HCT116 (cell line): ENCODE measurements at regions not wholly inside any gene's neighbourhood (a gene's known extent, or its start where the extent isn't known, plus 50 kb on each side); places are given as distances from the start of the nearest gene placed in this dataset.

Experiments
- ATAC-seq: fragments of 200-7000 bp; cut with Tn5 transposase; 2 replicates; pipeline ENCODE4 v1.9.1; 2020; ENCODE audit warnings: mild to moderate bottlenecking, moderate library complexity
- BruUV-seq: library from RNA; stranded (reverse); fragments of 400-500 nt; replicated peaks from 2 replicates; lab custom pipeline; 2021; lab: Mats Ljungman, UMichigan
- CTCF ChIA-PET: fragments of 300-600 bp; sonication (Branson Sonifier 250); formaldehyde crosslinking; loops from one replicate; lab custom pipeline; 2021; ENCODE audit warnings: antibody characterized with exemption; lab: Charles Lee
- POLR2A ChIA-PET: fragments of 300-600, 350-600 bp; sonication (Branson Sonifier 250); formaldehyde crosslinking; loops from one replicate; lab custom pipeline; 2021; ENCODE audit warnings: antibody characterized with exemption; lab: Charles Lee
- RAD21 ChIA-PET, 2 experiments: fragments of 300-600 bp; sonication (Branson Sonifier 250); formaldehyde crosslinking; loops; one replicate each; lab custom pipeline; 2023; ENCODE audit warnings: low total read pairs in 2 of 2; ENCODE audit not compliant: uncharacterized antibody in 2 of 2, unreplicated experiment in 2 of 2, low non-redundant PET in 1 of 2; lab: Charles Lee
- DNase-seq: peaks from one replicate; pipeline ENCODE4 v3.0.0-alpha.2; 2010; ENCODE audit warnings: low read depth, low spot score
- H2AFZ ChIP-seq: fragments of 200-600 bp; shearing (Covaris generic), sonication (generic); 2 replicates; pipeline ENCODE4 v1.6.1; 2017; ENCODE audit warnings: low read depth, mixed run types, mixed read lengths, antibody characterized with exemption, low read length; ENCODE audit not compliant: poor library complexity, severe bottlenecking
- H3K27ac ChIP-seq: 2 replicates; pipeline ENCODE4 v1.5.1; 2012; ENCODE audit warnings: low read depth, low read length
- H3K27me3 ChIP-seq: fragments of 200-600 bp; sonication (generic); 2 replicates; pipeline ENCODE4 v1.6.1; 2016; ENCODE audit warnings: mixed run types, low read length, mixed read lengths; ENCODE audit not compliant: insufficient read depth
- H3K36me3 ChIP-seq, 2 experiments: fragments of 200-500 bp in 1 of 2; fragments of 200-600 bp in 1 of 2; sonication (Bioruptor generic) in 1 of 2; sonication (generic) in 1 of 2; 2 replicates each; pipeline versions ENCODE4 v1.5.1 to v1.6.1; 2014 to 2016; ENCODE audit warnings: low read length in 2 of 2, inconsistent platforms in 1 of 2, mixed read lengths in 1 of 2, mixed run types in 1 of 2; ENCODE audit not compliant: insufficient read depth in 2 of 2, control insufficient read depth in 1 of 2
- H3K4me1 ChIP-seq, 2 experiments: fragments of 200-600 bp in 1 of 2; sonication (generic) in 1 of 2; 2 replicates each; pipeline versions ENCODE4 v1.5.1 to v1.6.1; 2012 to 2017; ENCODE audit warnings: low read length in 2 of 2, inconsistent platforms in 1 of 2, mild to moderate bottlenecking in 1 of 2, mixed read lengths in 1 of 2, mixed run types in 1 of 2, moderate library complexity in 1 of 2; ENCODE audit not compliant: insufficient read depth in 2 of 2, control insufficient read depth in 1 of 2
- H3K4me2 ChIP-seq: fragments of 200-600 bp; sonication (generic); 2 replicates; pipeline ENCODE4 v1.6.1; 2017; ENCODE audit warnings: mixed run types, low read length, mixed read lengths
- H3K4me3 ChIP-seq, 2 experiments: fragments of 200-600 bp in 1 of 2; sonication (generic) in 1 of 2; replicated peaks in 1 of 2; 2 replicates each; pipeline ENCODE4 v1.5.1; 2011 to 2016; ENCODE audit warnings: low read length in 2 of 2, control low read depth in 1 of 2, low read depth in 1 of 2, mild to moderate bottlenecking in 1 of 2, mixed read lengths in 1 of 2, mixed run types in 1 of 2
- H3K79me2 ChIP-seq: fragments of 200-600 bp; sonication (generic); 2 replicates; pipeline ENCODE4 v1.6.1; 2017; ENCODE audit warnings: mild to moderate bottlenecking, mixed run types, low read length, moderate library complexity, mixed read lengths; ENCODE audit not compliant: insufficient read depth
- H3K9ac ChIP-seq: fragments of 200-600 bp; sonication (generic); 2 replicates; pipeline ENCODE4 v1.6.1; 2016; ENCODE audit warnings: low read length, mixed read lengths
- H3K9me2 ChIP-seq: fragments of 200-600 bp; sonication (generic), shearing (Covaris generic); 2 replicates; pipeline ENCODE4 v1.6.1; 2017; ENCODE audit warnings: mixed run types, mild to moderate bottlenecking, moderate library complexity; ENCODE audit not compliant: insufficient read depth
- H3K9me3 ChIP-seq, 2 experiments: fragments of 200-500 bp in 1 of 2; fragments of 200-600 bp in 1 of 2; sonication (Bioruptor generic) in 1 of 2; sonication (generic) in 1 of 2; 2 replicates each; pipeline ENCODE4 v1.6.1; 2014 to 2017; ENCODE audit warnings: low read length in 2 of 2, mixed read lengths in 2 of 2, inconsistent platforms in 1 of 2, low read depth in 1 of 2, mild to moderate bottlenecking in 1 of 2, mixed run types in 1 of 2, moderate library complexity in 1 of 2; ENCODE audit not compliant: control insufficient read depth in 1 of 2, insufficient read depth in 1 of 2
- H4K20me1 ChIP-seq: fragments of 200-600 bp; sonication (generic), shearing (Covaris generic); 2 replicates; pipeline ENCODE4 v1.6.1; 2017; ENCODE audit warnings: mixed run types, mild to moderate bottlenecking, moderate library complexity; ENCODE audit not compliant: insufficient read depth
- CBX3 ChIP-seq: IDR thresholded peaks from 2 replicates; pipeline ENCODE4 v1.6.1; 2012; ENCODE audit warnings: low read depth
- EGR1 ChIP-seq: IDR thresholded peaks from 2 replicates; pipeline ENCODE4 v1.6.1; 2012; ENCODE audit warnings: low read depth
- ELF1 ChIP-seq: IDR thresholded peaks from 2 replicates; pipeline ENCODE4 v1.6.1; 2012; ENCODE audit warnings: low read depth, borderline replicate concordance
- EZH2 ChIP-seq: fragments of 200-600 bp; sonication (generic); IDR thresholded peaks from 2 replicates; pipeline ENCODE4 v1.6.1; 2017; ENCODE audit warnings: antibody characterized with exemption, mixed run types
- RAD21 ChIP-seq: IDR thresholded peaks from 2 replicates; pipeline ENCODE4 v1.6.1; 2012; ENCODE audit warnings: low read depth, mild to moderate bottlenecking
- SIN3A ChIP-seq: IDR thresholded peaks from 2 replicates; pipeline ENCODE4 v1.6.1; 2012; ENCODE audit warnings: low read depth
- SP1 ChIP-seq: IDR thresholded peaks from 2 replicates; pipeline ENCODE4 v1.6.1; 2012; ENCODE audit warnings: low read depth
- TCF7L2 ChIP-seq: IDR thresholded peaks from 2 replicates; pipeline ENCODE4 v1.7.0; 2011; ENCODE audit warnings: borderline replicate concordance, inconsistent platforms; ENCODE audit not compliant: insufficient read depth, insufficient read length; ENCODE audit errors: extremely low read depth
- YY1 ChIP-seq: IDR thresholded peaks from 2 replicates; pipeline ENCODE4 v1.6.1; 2011; ENCODE audit warnings: low read length, low read depth, moderate library complexity, mild to moderate bottlenecking; ENCODE audit not compliant: insufficient replicate concordance; ENCODE audit errors: extremely low read depth
- ZFX ChIP-seq: fragments of 450-650 bp; IDR thresholded peaks from 2 replicates; pipeline ENCODE4 v1.6.1; 2017
- ZNF274 ChIP-seq: fragments of 200-500 bp; sonication (Bioruptor generic); IDR thresholded peaks from 2 replicates; pipeline ENCODE4 v1.6.1; 2014; ENCODE audit warnings: mild to moderate bottlenecking, low read depth, low read length, inconsistent platforms
- intact Hi-C: fragments of 100-400 bp; cut with micrococcal nuclease; formaldehyde crosslinking; loops from 2 replicates; pipeline ENCODE4 v1.10.0; 2022
- TF ChIP-seq, protein P1 (sequence below): IDR thresholded peaks from 2 replicates; pipeline ENCODE4 v1.6.1; 2012
- TF ChIP-seq, protein P2 (sequence below): IDR thresholded peaks from 2 replicates; pipeline ENCODE4 v1.6.1; 2012; ENCODE audit warnings: low read depth

DNA sequence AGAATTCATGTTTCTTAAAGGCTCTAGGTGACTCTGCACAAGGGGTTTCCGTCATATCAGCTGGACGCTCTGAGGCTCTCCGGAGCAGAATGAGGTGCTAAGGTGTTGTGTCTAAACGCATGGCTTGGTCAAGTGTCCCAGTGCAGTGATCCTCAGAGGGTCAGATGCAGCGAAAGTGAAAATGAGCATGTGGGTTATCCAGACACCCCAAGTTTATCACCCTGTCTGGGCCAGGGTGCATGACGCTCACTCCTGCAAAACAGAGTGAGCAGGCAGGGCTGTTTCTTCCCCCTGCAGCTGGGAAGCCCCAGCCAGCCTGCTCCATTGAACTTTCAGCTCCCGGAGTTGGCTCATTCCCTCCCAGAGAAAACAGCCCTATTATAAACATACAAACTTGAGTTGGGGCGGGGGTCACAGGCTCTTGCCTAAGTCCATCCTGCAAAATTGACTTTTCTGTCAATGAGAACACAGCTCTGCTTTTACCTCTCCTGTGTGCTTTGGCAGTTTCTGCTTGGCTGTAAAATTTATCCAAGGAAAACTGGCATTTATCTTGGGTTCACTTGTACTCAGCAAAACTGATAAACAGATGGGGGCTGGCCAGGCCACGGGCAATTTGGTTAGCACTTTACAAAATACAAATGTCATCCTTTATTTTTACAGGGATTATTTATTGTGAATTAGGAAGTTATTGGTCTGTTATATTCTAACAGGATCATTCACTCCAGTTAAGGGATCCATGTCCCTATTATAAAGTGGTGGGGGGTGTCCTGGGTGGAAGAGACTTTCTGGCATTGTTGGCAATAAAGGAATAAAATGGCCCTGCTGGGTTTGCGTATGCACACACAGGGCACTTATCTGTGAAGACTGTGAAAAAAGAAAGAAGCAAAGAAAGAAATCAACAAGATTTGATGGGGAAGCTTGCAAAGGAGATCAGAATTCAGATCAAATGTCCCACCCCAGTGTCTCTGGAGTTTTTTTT, 154.9 kb downstream of the FOXA2 start:
- no peaks in the 10 kb centered on the region for H3K9me3 ChIP-seq
- H4K20me1 ChIP-seq = no peaks in the 10 kb centered on the region
- no peak for ATAC-seq
- H3K27ac ChIP-seq = no peak overlapping the region
- no peaks in the 10 kb centered on the region for H3K4me1 ChIP-seq
- ChIA-PET RAD21 (no interaction called here), POLR2A (no interaction called here), CTCF (no interaction called here)
- H3K4me2 ChIP-seq = no peak overlapping the region
- H3K4me3 ChIP-seq = no peak overlapping the region
- no peak for DNase-seq
- no peaks in the 10 kb centered on the region for H3K36me3 ChIP-seq
- H3K79me2 ChIP-seq = no peaks in the 10 kb centered on the region
- BruUV-seq = no TSS peak
- H3K9ac ChIP-seq = no peak overlapping the region
- no peak for TF ChIP-seq ELF1
- TF ChIP-seq EZH2 = no peak
- TF ChIP-seq EGR1 = no peak
- TF ChIP-seq SP1 = no peak
- H3K9me2 ChIP-seq = no peaks in the 10 kb centered on the region
- H3K27me3 ChIP-seq = no peaks in the 10 kb centered on the region
- intact Hi-C loops = no loop called here
- H2AFZ ChIP-seq = no peak overlapping the region

DNA sequence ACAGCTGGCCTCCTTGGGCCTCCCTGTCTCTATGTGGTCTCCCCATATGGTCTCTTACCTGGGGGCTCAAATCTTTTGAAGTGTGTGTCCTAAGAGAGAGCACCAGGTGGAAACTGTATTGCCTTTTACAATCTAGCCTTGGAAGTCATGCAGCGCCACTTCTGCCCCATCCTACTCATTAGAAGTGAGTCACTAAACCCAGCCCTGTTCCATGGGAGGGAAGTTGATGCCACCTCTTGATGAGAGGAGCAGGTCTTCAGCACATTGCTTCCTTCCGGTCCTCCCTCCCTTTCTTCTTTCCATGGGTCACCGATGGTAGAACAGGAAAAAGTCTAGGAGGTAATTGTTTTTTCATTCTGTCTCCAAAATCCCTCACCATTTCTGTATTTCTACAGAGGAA, 156.3 kb downstream of the FOXA2 start:
- no peaks in the 10 kb centered on the region for H3K27me3 ChIP-seq
- H3K9ac ChIP-seq = no peak overlapping the region
- H3K9me2 ChIP-seq = no peaks in the 10 kb centered on the region
- H3K4me1 ChIP-seq = no peaks in the 10 kb centered on the region
- H3K27ac ChIP-seq = no peak overlapping the region
- no peaks in the 10 kb centered on the region for H3K9me3 ChIP-seq
- CTCF ChIA-PET = no interaction called here
- DNase-seq (no peak), ATAC-seq (no peak)
- no peaks in the 10 kb centered on the region for H3K36me3 ChIP-seq
- BruUV-seq = no TSS peak
- no peaks in the 10 kb centered on the region for H4K20me1 ChIP-seq
- no peaks in the 10 kb centered on the region for H3K79me2 ChIP-seq
- no peak overlapping the region for H3K4me3 ChIP-seq
- intact Hi-C loops = no loop called here
- RAD21 ChIA-PET = no interaction called here
- no peak overlapping the region for H3K4me2 ChIP-seq
- no peak overlapping the region for H2AFZ ChIP-seq
- POLR2A ChIA-PET = no interaction called here
- no peak for TF ChIP-seq EGR1
- TF ChIP-seq ELF1 = no peak
- TF ChIP-seq RAD21 = no peak
- no peak for TF ChIP-seq ZFX
- no peak for TF ChIP-seq CBX3
- no peak for TF ChIP-seq YY1
- TF ChIP-seq SIN3A = no peak
- TF ChIP-seq, protein P1, sequence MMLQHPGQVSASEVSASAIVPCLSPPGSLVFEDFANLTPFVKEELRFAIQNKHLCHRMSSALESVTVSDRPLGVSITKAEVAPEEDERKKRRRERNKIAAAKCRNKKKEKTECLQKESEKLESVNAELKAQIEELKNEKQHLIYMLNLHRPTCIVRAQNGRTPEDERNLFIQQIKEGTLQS = no peak
- TF ChIP-seq ZNF274 = no peak
- TF ChIP-seq EZH2 = no peak
- no peak for TF ChIP-seq TCF7L2
- TF ChIP-seq, protein P2, sequence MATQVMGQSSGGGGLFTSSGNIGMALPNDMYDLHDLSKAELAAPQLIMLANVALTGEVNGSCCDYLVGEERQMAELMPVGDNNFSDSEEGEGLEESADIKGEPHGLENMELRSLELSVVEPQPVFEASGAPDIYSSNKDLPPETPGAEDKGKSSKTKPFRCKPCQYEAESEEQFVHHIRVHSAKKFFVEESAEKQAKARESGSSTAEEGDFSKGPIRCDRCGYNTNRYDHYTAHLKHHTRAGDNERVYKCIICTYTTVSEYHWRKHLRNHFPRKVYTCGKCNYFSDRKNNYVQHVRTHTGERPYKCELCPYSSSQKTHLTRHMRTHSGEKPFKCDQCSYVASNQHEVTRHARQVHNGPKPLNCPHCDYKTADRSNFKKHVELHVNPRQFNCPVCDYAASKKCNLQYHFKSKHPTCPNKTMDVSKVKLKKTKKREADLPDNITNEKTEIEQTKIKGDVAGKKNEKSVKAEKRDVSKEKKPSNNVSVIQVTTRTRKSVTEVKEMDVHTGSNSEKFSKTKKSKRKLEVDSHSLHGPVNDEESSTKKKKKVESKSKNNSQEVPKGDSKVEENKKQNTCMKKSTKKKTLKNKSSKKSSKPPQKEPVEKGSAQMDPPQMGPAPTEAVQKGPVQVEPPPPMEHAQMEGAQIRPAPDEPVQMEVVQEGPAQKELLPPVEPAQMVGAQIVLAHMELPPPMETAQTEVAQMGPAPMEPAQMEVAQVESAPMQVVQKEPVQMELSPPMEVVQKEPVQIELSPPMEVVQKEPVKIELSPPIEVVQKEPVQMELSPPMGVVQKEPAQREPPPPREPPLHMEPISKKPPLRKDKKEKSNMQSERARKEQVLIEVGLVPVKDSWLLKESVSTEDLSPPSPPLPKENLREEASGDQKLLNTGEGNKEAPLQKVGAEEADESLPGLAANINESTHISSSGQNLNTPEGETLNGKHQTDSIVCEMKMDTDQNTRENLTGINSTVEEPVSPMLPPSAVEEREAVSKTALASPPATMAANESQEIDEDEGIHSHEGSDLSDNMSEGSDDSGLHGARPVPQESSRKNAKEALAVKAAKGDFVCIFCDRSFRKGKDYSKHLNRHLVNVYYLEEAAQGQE = no peak
- no peak for TF ChIP-seq SP1
